ENCODE measurements at regions not wholly inside any gene's neighbourhood (a gene's known extent, or its start where the extent isn't known, plus 50 kb on each side); places are given as distances from the start of the nearest gene placed in this dataset.

DNA sequence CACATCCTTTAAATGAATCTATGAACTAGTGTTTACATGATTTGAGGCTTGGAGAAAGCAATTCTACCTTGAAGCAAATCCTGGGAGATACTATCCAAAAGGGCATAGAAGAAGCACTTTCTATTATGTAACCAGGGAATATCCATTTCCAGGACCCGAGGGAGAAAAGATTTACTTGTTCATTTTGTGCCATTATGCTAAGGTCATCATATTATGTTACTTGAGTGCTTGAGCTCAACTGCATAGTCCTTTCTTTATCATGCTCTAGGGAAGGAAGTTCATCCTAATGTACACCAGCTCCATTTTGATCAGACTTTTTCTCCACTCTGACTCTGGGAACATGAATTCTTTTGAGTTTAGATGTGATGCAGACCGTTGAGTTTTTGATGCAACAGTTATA lies 188.6 kb upstream of the SNX7 start:
- intact Hi-C loops (cut with DNase I; ENCODE audit: low total_unique reads) = no loop called here
- TF ChIP-seq, protein P1, sequence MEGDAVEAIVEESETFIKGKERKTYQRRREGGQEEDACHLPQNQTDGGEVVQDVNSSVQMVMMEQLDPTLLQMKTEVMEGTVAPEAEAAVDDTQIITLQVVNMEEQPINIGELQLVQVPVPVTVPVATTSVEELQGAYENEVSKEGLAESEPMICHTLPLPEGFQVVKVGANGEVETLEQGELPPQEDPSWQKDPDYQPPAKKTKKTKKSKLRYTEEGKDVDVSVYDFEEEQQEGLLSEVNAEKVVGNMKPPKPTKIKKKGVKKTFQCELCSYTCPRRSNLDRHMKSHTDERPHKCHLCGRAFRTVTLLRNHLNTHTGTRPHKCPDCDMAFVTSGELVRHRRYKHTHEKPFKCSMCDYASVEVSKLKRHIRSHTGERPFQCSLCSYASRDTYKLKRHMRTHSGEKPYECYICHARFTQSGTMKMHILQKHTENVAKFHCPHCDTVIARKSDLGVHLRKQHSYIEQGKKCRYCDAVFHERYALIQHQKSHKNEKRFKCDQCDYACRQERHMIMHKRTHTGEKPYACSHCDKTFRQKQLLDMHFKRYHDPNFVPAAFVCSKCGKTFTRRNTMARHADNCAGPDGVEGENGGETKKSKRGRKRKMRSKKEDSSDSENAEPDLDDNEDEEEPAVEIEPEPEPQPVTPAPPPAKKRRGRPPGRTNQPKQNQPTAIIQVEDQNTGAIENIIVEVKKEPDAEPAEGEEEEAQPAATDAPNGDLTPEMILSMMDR (IDR thresholded peaks at IDR 0.05) = no peak
- TF ChIP-seq POLR2A (IDR thresholded peaks at IDR 0.05) = no peak
- 57 to 64% methylated on average over 2 of the region's 2 CpGs for WGBS, 2 donors
- no peak overlapping the region for H3K4me3 ChIP-seq (ENCODE audit: low read depth, poor library complexity, severe bottlenecking)
- no peak for DNase-seq (ENCODE audit: low spot score in 2 of 2)

GRCh38 chr1:98471633-98472032 lies 189.9 kb upstream of the SNX7 start:
- no peak overlapping the region for H3K4me3 ChIP-seq (ENCODE audit: low read depth, poor library complexity, severe bottlenecking)
- intact Hi-C loops (cut with DNase I; ENCODE audit: low total_unique reads) = no loop called here
- DNase-seq (ENCODE audit: low spot score in 2 of 2) = no peak
- 87% methylated on average over 4 of the region's 4 CpGs for WGBS, 2 donors
- TF ChIP-seq, protein P1 (IDR thresholded peaks at IDR 0.05) = no peak
- TF ChIP-seq POLR2A (IDR thresholded peaks at IDR 0.05) = no peak

DNA sequence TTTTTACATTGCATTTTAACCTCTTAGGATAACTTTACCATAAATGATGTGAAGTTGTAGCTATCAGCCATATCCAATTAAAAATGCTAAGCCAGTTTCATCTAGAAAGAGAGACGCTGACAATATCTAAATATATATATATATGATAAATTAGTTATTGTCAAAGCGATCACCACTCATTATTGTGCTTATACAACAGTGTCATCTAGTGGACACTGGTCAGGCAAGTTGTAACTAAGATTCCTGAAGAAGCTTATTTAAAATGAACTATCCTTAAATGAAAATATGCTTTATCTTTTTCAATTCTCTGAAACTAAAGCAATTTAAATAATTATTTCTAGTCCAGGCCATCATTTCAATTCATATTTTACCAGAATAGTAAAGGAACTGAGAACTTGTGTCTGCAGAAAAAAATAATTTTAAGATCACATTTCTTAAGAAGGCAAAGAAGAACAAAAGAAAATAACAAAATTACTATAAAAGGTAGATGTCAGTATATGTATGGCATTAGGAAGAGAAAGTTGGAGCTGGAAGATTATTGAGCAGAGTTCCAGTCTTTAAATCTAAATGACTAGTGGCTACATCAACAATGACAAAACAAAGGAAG lies 193.3 kb upstream of the SNX7 start:
- WGBS, 2 donors = 6 to 9% methylated on average over 2 of the region's 2 CpGs
- intact Hi-C loops (cut with DNase I; ENCODE audit: low total_unique reads) = no loop called here
- no peak overlapping the region for H3K4me3 ChIP-seq (ENCODE audit: low read depth, poor library complexity, severe bottlenecking)
- DNase-seq (ENCODE audit: low spot score in 2 of 2) = no peak
- TF ChIP-seq POLR2A (IDR thresholded peaks at IDR 0.05) = no peak
- TF ChIP-seq, protein P1 (IDR thresholded peaks at IDR 0.05) = no peak

GRCh38 chr1:98467586-98467985 lies 193.9 kb upstream of the SNX7 start:
- no peak overlapping the region for H3K4me3 ChIP-seq (ENCODE audit: low read depth, poor library complexity, severe bottlenecking)

DNA sequence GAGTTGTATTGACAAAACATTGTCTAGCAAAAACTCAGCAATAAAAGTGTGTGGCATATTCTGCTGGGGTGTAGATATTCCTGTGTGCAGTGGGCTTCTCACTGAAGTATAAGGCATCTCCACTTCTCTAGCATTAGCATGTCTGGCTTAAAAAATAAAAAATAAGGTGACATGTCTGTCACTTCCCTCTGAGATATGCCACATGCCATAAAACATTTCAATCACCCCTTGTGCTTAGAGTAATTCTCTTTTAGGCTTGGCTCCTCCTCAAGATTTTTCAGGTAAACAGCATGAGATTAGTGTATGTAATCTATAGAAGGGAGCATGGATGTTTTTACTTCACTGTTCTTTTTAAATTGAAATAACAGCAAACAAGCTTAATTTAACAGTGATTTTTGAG lies 194.4 kb upstream of the SNX7 start:
- no peak overlapping the region for H3K4me3 ChIP-seq (ENCODE audit: low read depth, poor library complexity, severe bottlenecking)
- intact Hi-C loops (cut with DNase I; ENCODE audit: low total_unique reads) = no loop called here
- no peak for DNase-seq (ENCODE audit: low spot score in 2 of 2)
- TF ChIP-seq POLR2A (IDR thresholded peaks at IDR 0.05) = no peak
- TF ChIP-seq, protein P1 (IDR thresholded peaks at IDR 0.05) = no peak

More at GRCh38 chr1:98467586-98467985, 193.9 kb upstream of the SNX7 start:
- WGBS, 2 donors = 37 to 51% methylated on average over 4 of the region's 4 CpGs
- intact Hi-C loops (cut with DNase I; ENCODE audit: low total_unique reads) = no loop called here
- TF ChIP-seq POLR2A (IDR thresholded peaks at IDR 0.05) = no peak
- TF ChIP-seq, protein P1 (IDR thresholded peaks at IDR 0.05) = no peak
- DNase-seq (ENCODE audit: low spot score in 2 of 2) = no peak

GRCh38 chr1:98461873-98462385 lies 199.6 kb upstream of the SNX7 start:
- TF ChIP-seq, protein P1 (IDR thresholded peaks at IDR 0.05) = no peak
- no peak for TF ChIP-seq POLR2A (IDR thresholded peaks at IDR 0.05)
- 89 to 90% methylated on average over 7 of the region's 7 CpGs for WGBS, 2 donors
- H3K4me3 ChIP-seq (ENCODE audit: low read depth, poor library complexity, severe bottlenecking) = no peak overlapping the region
- DNase-seq (ENCODE audit: low spot score in 2 of 2) = no peak
- intact Hi-C loops (cut with DNase I; ENCODE audit: low total_unique reads) = no loop called here
